GM12873 (cell line): ENCODE measurements at regions not wholly inside any gene's neighbourhood (a gene's known extent, or its start where the extent isn't known, plus 50 kb on each side); places are given as distances from the start of the nearest gene placed in this dataset.
A peak's percentile ranks its signal among the peaks of the same experiment; 100 is the strongest.

ENCODE experiments used
- CTCF ChIP-seq: IDR thresholded peaks from 2 replicates; pipeline ENCODE4 v1.5.1; 2012; ENCODE audit warnings: low read depth, mild to moderate bottlenecking, moderate library complexity, low read length, control low read depth; ENCODE audit not compliant: insufficient read depth; ENCODE audit errors: missing control alignments

- TF ChIP-seq CTCF: peak; percentile 30
Measured at GRCh38 chr3:103794656-103795055, 1359.8 kb downstream of the ZPLD1 start.

- TF ChIP-seq CTCF: no peak
Measured at GRCh38 chr3:103796068-103796467, 1361.3 kb downstream of the ZPLD1 start.

DNA sequence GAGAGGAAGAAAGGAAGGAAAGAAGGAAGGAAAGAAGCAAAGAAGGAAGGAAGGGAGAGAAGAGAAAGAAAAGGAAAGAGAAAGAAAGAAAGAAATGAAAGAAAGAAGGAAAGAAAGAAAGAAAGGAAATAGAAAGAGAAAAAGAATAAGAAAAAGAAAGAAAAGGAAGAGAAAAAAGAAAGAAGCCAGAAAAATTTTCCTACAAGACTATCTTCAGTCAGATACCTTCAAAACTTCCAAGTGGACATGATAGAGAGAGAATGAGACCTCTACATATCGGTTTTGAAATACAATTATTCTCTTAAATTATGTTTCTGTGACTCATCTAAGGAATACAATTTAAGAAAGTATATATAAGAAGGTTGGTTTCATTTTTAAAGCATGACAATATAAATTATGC is 1369.0 kb downstream of the ZPLD1 start:
- TF ChIP-seq CTCF: no peak

- TF ChIP-seq CTCF: no peak
Measured at GRCh38 chr3:103810167-103810566, 1375.4 kb downstream of the ZPLD1 start.

DNA sequence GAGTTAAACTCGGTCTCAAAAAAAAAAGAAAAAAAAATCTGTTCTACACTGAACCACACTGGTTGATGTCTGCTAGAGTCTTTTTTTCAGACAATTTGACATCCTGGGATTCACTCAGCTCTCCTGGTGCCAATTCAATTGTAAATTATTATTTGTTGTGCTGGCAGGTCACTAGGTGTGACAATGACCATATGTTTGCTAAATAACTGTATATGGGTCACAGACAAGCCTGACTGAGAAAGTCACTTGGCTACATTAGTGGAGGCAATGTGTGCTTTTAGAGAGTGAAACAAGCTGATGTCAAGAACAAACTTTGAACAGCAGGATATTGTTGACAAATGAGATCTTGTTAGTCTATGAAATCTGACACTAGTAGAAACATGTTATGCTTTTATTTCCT is 1379.1 kb downstream of the ZPLD1 start:
- TF ChIP-seq CTCF: no peak

DNA sequence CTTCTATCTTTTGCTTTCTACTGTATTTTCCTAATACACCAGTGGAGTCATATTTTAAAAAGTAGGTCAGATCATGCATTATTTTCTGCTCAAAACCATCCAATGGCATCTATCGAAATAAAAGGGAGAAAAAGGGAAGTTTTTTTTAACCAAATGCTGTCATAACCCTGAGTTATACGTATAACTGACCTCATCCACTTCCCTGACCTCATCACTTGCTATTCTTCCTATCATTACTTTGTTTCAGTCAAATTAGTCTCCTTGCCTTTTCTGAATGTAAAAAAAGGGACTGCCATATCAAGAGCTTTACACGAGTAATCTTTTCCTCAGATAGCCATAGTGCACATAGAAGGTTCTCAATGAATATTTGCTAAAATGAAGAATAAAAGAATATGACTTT is 1383.6 kb downstream of the ZPLD1 start:
- no peak for TF ChIP-seq CTCF

DNA sequence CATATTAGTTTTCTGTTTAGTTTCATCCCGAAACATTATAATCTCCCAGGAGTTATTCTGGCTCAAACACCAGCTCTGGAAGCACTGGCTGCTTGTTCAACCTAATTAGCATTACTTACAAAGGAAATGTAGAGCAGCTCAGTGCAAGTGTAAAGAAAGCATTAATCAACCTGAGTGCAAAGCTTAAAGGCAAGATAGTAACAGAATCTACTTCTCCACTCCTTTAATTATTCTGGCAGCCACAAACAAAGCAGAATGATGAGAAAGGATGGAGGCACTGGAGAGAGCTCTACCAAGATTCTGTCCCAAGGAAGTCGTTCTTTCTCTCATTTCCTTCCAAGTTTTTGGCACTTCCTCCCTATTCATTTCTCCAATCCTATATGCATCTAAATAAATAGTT is 1384.0 kb downstream of the ZPLD1 start:
- no peak for TF ChIP-seq CTCF

- no peak for TF ChIP-seq CTCF
Measured at GRCh38 chr3:103825586-103825985, 1390.8 kb downstream of the ZPLD1 start.
